Stimulated activated CD8-positive, alpha-beta memory T cell treated with anti-CD3 and anti-CD28 coated beads, Interleukin-12 subunit alpha, Interleukin-12 subunit beta, amount 100 ng/mL, for 1 hour (primary cell): ENCODE measurements at regions not wholly inside any gene's neighbourhood (a gene's known extent, or its start where the extent isn't known, plus 50 kb on each side); places are given as distances from the start of the nearest gene placed in this dataset.

Experiments used
- DNase-seq: peaks from one replicate; pipeline ENCODE4 v3.0.0-alpha.2; 2020; ENCODE audit warnings: low read depth

DNA sequence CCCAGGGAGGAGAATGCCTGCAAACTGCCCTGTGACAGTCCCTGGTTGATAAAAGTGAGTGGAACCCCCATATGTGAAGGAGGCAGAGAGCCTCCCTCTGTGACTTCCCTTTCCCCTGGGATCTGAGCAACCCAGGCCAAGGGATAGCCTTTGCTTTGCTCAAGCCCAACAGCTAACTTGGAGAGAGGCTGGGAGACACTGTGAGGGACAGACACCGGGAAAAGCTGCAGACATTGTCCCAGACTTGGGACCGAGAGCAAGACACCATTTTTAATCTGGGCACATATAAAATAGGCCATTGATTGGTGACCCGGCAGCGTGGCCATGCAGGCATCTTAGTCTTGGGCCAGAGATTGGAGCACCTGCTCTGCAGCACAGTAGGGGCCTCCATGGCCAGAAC lies 96.1 kb upstream of the SALL3 start:
- DNase-seq: no peak

DNA sequence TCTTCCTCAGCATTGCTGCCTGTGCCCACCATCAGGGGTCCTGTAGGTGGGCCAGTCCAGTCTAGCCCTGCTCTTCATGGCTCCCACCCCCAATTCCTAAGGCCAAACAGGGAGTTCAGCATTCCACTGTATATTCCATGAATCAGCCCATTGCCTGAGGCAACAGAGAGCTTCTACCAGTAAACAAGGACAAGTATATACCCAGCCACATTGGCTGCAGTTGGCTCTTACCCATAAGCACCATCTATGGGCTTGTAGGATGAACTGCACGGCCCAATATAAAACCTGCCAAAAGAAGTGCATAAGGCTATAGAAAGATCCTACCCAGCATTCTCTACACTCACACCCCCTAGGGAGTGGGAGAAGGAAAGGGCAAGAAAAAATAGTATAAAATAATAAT lies 95.1 kb upstream of the SALL3 start:
- DNase-seq: no peak

DNA sequence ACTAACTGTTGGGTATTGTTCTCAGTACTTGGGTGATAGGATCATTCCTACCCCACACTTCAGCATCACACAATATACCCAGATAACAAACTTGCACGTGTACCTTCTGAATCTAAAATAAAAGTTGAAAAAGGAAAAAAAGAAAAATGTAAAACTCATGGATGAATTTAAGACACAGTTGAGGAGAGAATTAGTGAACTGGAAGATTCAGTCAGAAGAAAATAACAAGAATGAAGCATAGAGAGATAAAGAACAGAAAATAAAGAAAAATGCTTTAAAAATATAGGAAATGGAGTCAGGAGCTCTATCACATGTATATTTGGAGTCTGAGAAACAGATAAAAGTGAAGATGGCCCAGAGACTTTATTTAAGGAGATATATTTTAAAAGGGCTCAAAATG lies 90.4 kb upstream of the SALL3 start:
- DNase-seq: no peak

DNA sequence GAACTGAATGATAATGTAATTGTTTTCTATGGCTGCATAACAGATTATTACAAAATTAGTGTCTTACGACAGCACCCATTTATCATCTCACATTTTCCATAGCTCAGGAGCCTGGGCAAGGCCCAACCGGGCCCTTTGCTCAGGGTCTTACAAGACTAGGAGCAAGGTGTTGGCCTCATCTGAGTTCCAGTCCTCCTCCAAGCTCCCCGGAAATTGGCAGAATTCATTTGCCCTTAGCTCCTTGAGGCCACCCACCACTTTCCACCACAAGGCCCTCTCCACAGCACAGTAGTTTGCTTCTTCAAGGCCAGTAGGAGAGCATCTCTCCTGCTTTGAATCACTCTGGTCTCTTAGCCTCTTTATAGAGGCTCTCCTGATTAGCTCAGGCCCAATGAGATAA lies 89.2 kb upstream of the SALL3 start:
- no peak for DNase-seq

DNA sequence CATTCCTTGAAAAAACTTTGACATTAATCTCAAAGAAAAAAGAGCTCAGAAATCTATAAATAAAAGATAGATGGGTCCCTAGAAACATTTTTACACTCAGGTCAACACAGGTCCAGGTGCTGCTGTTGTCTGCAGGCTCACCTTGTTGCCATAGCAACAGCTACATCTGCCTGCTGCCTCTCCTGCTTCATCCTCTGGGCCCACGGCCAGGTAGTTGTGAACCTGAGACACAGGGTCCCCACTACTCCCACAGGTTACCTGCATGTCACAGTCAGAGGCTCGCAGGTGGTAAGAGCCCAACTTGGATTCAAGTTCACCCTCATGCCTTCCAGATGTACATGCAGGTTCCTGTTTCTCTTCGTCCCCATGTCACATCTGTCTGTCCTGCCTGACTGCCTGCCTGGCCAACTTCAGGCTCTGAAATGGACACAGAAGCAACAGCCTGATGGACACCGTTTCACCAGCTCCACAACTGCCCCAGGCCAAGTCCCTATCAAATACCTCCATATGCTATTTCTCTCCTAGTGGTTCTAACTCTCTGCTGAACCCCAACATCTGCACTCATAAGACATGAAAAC lies 88.3 kb upstream of the SALL3 start:
- DNase-seq: no peak

DNA sequence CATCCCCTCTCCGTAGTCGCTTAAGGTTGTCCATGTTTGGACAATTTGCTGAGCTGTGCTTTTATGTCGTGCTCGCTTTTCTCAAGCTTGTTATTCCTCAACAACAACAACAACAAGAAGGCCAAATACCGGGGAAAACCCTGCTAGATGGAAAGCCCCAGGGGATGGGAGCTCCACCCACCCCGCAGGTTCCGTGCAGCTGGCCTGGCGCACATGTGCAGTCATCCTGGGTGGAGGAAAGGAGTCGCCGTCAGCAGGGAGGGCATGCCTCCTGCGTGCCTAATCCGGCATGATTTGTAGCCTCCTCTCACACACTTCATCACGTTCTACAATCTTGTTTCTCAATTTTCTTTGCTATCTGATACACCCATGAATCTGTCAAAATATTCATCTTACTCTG lies 87.4 kb upstream of the SALL3 start:
- no peak for DNase-seq

DNA sequence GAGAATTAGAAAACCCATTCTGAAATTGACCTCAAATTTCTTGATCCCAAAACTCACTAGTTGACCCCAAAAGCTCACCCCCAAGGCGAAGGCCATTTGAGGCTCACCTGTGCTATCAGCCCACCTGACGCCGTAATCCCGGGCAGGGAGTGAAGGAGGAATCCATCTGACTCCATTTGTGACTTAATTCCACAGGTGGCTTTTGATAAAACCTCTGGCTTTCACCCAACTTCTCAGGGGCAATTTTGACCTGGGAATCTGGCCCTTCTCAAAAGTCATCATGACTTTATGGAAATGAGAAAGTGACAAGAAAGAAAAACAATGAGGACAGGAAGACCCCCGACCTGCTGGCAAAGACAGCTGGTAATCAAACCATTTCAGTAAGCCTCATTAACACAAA lies 86.9 kb upstream of the SALL3 start:
- no peak for DNase-seq

DNA sequence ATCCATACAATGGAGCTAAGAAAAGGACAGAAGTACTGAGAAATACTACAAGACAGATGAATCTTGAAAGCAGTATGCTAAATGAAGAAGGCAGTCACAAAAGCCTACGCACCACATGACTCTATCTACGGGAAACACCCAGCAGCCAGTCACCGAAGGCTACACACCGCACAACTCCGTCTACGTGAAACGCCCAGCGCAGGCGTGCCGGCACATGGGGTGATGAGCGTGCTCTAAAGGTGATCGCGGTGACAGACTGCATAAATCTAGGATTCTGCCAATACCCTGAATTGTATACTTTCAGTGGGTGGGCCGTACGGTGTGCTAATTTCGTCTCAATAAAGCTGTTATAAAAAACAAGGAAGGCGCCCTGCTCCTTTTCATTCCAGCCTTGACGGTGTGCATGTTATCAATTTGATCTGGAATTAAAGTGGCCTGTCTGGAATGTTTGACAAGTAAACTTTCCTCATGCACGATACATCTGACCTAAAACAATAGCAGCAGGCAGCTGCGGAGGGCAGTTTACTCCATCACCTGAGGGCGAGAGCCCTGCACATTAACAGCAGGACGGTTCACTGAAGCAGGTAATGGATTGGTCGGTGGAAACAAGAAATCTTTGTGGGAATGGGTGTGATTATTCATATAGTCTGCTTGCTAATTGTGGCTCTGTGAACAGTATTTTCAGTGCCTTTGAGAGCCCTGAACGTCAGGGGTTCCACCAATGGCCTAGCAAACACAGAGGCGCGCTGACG lies 86.2 kb upstream of the SALL3 start:
- no peak for DNase-seq

DNA sequence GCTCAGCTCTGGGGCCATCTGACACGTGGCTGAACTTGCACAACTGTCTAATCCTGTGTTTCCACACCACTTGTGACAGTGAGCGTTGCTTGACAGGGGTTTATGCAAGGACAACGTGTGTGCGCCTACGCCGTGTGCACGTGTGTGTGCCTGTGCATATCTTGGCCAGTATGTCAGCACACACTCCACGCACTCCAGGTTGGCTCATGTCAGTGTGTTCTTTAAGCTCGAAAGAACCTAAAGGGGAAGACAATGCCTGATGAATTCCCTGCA lies 85.6 kb upstream of the SALL3 start:
- no peak for DNase-seq

DNA sequence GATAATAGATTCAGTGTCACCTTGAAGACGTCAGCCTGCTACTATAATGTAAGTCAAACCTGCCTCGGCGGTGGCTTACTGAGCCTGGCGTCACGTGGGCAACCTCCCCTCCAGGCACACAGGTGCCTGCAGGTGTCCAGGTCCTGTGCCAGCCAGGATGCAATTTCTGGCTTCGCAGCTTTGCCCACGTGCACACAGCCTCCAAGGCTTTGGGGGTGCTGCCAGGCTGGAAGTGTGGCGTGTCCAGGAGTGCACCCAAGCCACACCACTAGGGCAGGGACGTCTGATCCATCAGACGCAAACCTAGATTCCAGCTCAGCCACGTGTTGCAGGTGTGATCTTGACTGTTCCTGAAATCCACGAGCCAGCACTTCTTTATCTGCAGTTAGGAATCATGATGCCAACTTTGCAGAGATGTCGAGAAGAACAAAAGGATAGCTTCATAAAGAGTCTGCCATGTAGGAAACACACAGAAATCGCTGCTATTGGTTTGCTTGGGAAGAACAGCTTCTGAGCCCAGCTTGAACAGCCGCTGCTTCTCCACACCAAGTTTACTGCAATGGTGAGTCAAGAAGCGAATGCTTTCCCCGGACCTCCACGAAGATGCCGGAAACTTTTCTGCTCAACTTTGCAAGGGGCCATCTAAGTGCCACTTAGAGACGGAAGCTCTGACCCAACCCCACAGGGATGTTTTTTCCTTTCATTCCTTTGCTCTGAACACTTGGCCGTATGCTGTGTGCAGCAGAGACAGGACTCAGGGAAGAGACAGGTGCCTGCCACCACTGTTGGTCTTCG lies 84.2 kb upstream of the SALL3 start:
- DNase-seq: no peak

DNA sequence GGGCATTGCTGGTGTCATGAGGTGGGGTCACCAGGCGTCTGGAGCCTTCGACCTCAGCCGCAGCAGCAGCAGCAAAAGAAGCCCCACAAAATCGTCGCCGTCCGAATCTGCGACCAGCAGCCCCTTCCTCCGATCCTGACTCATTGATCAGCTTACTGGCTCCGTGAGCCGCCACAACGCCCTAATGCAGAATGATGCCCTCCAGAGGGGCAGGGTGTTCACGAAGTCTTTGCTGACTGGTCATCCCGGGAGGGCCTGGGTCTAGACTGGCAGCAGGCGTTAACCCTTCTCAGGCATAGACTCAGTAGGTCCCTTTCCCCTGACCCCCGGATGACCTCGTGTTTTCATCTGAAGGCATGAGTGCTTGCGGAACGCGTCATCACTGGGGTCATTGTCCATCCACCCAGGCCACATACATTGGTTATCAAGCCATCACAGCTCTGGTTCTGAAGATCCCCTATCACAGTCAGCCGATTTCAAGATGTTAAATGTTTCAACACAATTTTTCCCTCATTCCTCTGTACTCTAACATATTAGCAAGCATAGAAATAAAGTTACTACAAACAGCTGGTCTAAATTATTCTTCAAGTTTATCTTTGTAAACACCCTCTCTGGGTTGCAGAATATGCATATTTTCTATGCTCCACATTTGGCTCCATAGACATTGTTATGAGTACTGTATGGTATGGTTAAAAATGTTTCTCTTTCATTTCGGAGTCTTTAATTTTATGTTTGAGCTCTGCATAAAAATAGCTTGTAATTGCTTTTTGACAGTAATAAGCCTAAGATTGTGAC lies 83.3 kb upstream of the SALL3 start:
- DNase-seq: no peak

DNA sequence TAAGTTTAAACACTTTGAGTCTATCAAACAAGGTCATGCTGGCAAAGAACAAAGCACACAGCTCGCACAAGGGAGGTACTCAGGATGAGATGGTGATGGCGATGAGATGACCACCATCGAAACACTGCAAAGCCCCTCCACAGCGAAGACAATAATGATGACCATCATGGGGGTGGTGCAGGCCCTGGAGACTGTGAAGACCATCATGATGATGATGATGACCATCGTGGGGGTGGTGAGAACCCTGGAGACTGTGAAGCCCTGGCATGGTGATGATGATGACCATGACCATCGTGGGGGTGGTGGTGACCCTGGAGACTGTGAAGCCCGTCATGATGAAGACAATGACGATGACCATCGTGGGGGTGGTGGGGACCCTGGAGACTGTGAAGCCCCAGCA lies 81.6 kb upstream of the SALL3 start:
- DNase-seq: no peak

DNA sequence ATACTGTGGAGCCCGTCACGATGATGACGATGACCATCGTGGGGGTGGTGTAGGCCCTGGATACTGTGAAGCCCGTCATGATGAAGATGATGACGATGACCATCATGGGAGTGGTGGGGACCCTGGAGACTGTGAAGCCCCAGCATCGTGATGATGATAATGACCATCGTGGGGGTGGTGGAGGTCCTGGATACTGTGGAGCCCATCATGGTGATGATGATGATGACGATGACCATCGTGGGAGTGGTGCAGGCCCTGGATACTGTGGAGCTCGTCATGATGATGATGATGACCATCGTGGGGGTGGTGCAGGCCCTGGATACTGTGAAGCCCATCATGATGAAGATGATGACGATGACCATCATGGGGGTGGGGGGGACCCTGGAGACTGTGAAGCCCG lies 81.0 kb upstream of the SALL3 start:
- DNase-seq: no peak

DNA sequence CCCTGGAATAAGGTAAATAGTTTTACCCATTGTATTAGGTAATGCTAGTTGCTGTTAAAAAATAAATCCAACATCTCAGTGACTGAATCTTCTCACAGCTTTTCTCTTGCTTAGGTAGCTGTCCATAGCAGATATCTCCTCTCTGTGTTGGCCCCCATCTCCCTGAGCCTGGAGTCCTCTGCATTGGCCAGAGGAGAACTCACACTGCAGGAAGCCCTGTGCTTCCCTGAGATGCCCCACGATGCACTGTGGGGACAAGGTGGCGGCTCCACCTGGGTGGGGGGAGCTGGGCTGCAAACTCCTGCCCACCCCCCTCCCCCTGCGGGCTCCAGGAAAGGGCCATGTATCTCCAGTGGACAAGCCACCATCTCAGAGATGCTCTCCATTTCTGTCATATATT lies 80.4 kb upstream of the SALL3 start:
- no peak for DNase-seq

DNA sequence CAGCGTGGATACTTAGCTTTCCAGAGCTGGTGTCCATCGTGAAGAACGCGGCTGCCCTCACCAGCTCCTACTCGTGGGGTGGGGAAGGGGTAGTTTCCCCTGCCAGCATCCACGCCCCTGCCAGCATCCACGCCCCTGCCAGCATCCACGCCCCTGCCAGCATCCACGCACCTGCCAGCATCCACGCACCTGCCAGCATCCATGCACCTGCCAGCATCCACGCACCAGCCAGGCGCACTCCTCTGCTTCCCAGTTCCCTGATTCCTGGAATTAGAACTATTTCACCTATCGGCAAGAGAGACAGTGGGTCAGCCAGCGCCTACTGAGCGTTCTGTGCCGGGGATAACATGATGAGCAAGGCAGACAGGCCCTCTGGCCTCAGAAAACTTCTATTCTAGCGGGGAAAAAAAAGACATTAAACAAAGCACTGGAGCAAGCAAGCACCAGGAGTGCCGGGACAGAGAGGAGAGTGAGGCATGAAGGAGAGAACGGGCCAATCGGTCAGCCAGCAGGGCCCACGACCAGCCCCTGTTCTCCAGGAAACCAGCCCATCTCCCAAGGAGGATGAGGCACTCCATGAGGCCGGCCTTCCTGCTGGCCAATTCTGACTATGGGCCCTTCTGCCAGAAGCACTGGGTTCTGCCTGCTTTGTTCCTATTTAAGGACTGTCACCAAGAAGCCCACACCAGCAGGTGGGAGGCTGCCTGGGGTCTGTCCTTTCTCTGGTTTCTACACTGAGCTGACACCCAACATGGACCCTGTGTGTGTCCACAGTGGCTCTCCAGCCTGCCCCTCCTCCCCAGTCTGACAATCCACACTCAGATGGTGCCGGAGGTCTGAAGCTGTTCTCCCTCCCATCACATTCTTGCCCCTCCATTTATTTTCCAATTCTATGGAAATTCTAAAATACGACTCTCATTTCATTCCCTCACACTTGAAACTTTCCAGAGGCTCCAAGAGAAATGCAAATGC lies 78.4 kb upstream of the SALL3 start:
- no peak for DNase-seq

DNA sequence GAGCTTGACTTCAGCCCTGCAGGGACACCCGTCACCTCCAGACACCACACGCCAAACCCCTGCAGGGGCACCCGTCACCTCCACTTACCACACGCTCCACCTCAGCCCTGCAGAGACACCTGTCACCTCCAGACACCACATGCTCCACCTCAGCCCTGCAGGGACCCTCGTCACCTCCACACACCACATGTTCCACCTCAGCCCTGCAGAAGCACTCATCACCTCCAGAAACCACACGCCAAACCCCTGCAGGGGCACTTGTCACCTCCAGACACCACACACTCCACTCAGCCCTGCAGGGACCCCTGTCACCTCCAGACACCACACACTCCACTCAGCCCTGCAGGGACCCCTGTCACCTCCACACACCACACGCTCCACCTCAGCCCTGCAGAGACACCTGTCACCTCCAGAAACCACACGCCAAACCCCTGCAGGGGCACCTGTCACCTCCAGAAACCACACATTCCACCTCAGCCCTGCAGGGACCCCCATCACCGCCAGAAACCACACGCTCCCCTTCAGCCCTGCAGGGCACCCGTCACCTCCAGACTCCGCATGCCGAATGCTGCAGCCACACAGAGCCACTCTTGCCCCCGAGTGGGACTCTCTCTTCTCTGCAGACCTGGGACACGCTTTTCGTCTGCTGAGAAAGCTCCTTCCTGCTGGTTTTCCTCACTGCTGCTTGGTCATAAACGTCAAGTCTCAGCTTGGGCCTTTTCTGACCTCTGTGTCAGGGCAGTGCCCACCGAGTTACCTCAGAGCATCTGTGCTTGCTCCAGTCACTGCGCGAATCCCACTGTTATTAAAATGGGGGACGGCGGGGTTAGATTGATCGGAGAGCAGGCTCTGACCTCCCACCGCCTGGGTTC lies 77.5 kb upstream of the SALL3 start:
- no peak for DNase-seq

DNA sequence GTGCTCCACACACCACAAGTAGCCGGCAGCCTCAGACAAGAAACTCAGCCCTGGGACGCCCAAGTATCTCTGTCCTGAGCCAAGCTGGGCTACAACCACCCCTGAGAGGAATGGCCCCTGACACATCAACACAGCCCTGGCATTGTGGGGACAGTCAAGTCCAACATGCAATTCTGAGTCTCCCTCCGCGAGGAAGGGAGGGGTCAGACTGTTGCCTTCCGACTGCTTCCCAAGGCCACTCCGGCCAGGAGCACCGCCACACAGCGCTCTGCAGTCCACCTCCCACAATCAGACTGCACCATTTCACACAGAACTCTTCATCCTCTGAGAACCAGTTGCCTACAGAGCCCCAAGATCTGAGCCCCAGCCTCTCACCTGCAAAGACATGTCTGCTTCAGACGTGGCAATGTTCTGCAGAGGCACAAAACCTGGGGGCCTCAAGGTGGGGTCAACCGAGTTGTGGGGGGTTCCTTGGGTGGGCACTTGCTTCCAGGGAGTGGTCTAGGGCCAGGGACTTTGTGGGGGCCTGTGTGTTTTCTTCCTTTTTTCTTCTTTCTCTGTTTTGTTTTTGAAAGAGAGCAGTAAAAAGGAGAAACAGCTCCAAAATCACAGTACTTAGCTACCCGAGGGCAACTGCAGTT lies 76.7 kb upstream of the SALL3 start:
- DNase-seq: no peak

DNA sequence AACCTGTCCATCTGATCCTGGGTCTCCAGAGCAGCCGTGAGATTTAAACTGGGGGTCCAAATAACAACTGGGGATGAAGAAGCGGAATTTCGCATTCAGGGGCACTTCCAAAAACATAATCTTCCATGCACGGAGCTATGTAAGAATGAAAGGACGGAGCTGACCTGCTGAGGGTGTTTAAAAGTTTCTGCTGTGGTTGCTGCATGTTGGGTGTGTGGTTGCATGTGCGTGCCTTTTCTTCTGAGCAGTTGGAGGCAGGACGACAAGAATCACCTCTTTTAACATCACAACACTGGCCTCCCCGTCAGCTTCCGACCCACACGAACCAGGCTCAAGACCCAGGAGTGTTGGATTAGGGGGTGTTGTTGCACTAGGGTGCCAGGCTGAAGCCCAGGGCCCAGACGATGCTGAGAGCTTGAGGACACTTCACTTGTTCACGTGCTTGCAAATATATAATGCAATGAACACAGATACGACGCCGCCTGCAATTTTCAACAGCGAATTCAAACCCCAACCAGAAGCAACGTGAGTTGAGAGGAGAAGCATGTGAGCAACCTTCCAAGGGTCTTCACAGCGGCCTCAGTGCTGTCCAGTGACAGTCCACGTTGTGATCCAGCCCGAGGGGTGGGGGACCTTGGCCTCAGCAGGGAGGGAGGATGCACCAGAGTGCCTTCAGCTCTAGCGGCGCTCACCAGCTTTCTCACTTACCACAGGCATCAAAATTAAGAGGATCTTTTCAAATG lies 76.0 kb upstream of the SALL3 start:
- DNase-seq: no peak

DNA sequence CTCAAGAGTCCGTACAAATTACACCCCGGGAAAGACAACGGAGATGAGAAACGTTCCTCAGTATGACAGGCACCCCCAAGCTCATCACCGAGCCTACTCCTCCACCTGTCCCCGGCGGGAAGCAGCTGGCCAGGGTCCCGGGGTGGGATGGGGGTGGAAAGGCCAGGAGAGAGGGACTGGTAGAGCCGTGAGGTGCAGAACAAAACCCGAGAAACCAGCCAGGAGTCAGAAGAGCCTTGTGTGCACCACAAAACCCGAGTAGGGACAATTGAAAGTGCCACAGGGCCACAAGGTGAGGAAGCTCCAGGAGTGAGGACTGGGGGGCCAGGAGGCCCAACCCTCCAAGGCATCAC lies 75.5 kb upstream of the SALL3 start:
- no peak for DNase-seq

DNA sequence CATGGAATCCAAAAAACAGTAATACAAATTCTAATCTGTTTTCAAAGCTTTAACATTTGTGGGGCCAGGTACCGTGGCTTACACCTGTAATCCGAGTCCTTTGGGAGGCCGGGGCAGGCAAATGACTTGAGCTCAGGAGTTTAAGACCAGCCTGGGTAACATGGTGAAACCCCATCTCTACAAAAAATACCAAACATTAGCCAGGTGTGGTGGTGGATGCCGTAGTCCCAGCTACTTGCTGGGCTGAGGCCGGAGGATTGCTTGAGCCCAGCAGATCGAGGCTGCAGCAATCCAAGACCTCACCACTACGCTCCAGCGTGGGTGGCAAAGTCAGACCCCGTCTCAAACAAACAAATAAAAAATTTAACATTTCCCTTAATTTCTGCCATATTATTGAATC lies 74.3 kb upstream of the SALL3 start:
- DNase-seq: no peak
